Esophagus squamous epithelium (tissue), 5 donors: ENCODE measurements at regions not wholly inside any gene's neighbourhood (a gene's known extent, or its start where the extent isn't known, plus 50 kb on each side); places are given as distances from the start of the nearest gene placed in this dataset.

Experiments
- DNase-seq: peaks from one replicate; lab custom pipeline; 2025; lab: John Stamatoyannopoulos, UW
- H3K27ac ChIP-seq, 4 donors: fragments of 200-600 bp; sonication (generic); one replicate each; pipeline ENCODE4 v1.5.1; 2016 to 2019; ENCODE audit warnings: mild to moderate bottlenecking in 1 of 4
- H3K27me3 ChIP-seq, 4 donors: fragments of 200-600 bp; sonication (generic); 1 replicate in 3 of 4; 2 replicates in 1 of 4; pipeline versions ENCODE4 v1.5.1 to v1.6.0; 2017 to 2021; ENCODE audit warnings: antibody characterized with exemption in 1 of 4
- H3K36me3 ChIP-seq, 3 donors: fragments of 200-600 bp; sonication (generic); one replicate each; pipeline ENCODE4 v1.5.1; 2016 to 2019
- H3K4me1 ChIP-seq, 3 donors: fragments of 200-600 bp; sonication (generic); one replicate each; pipeline ENCODE4 v1.5.1; 2017 to 2019
- H3K4me3 ChIP-seq, 4 donors: fragments of 200-600 bp; sonication (generic); 1 replicate in 3 of 4; 2 replicates in 1 of 4; pipeline ENCODE4 v1.5.1; 2016 to 2019; ENCODE audit warnings: mild to moderate bottlenecking in 2 of 4, moderate library complexity in 1 of 4
- H3K9me3 ChIP-seq, 3 donors: fragments of 200-600 bp; sonication (generic); one replicate each; pipeline ENCODE4 v1.5.1; 2016 to 2019
- CTCF ChIP-seq, 6 experiments: fragments of 450-650 bp in 4 of 6; fragments of 200-600 bp in 2 of 6; sonication (generic) in 2 of 6; IDR thresholded peaks; one replicate each; pipeline ENCODE4 v1.5.1; 2016 to 2019; ENCODE audit warnings: antibody characterized with exemption in 6 of 6, mild to moderate bottlenecking in 4 of 6, moderate library complexity in 4 of 6
- POLR2A ChIP-seq, 4 donors: fragments of 450-650 bp; IDR thresholded peaks; one replicate each; pipeline ENCODE4 v1.6.1; 2017; ENCODE audit warnings: antibody characterized with exemption in 4 of 4, mild to moderate bottlenecking in 4 of 4, moderate library complexity in 3 of 4
- WGBS, 2 donors: methylation state at CpG; one replicate each; pipeline ENCODE4 v1.1.5; 2018; 5-methylcytosine and 5-hydroxymethylcytosine counted together
- intact Hi-C: fragments of 100-400 bp; cut with DNase I; formaldehyde crosslinking; loops from one replicate; pipeline ENCODE4 v1.15.0; 2022
- donor health status: DM: yes; HTN: yes; CAD: no.

DNA sequence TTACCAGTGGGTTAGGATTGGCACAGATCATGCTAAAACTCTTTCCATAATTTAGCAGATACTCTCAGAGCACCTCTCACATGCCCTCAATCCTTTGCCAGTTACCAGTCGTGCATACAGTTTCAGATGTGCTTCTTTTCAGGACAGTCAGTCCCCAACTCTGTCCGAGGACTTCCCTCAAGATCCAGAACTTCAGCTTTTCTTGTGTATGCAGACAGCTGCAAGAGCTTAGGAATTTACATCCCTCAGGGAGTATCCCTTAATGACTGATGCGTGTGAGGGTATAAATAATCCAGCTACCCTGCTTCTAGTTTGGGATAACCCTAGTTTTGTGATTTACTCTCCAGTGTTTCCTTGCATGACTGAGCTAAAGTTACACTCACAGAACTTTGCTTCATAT, 393.0 kb upstream of the PLXNA2 start:
- 58 to 80% methylated on average over 3 of the region's 3 CpGs for WGBS, 2 donors
- H3K27ac ChIP-seq: no peak overlapping the region
- DNase-seq: no peak
- intact Hi-C loops: no loop called here
- no peaks in the 10 kb centered on the region for H3K4me1 ChIP-seq
- H3K36me3 ChIP-seq: no peaks in the 10 kb centered on the region
- TF ChIP-seq CTCF (IDR thresholded peaks at IDR 0.05): no peak
- TF ChIP-seq POLR2A (IDR thresholded peaks at IDR 0.05): no peak
- H3K27me3 ChIP-seq: peaks cover 0 to 54% (median 0%) of the 10 kb centered on the region in 4 donors
- H3K4me3 ChIP-seq: no peak overlapping the region
- no peaks in the 10 kb centered on the region for H3K9me3 ChIP-seq

- intact Hi-C loops: no loop called here
- H3K27ac ChIP-seq: no peak overlapping the region
- no peak for DNase-seq
- H3K27me3 ChIP-seq: peaks cover 0 to 75% (median 0%) of the 10 kb centered on the region in 4 donors
- H3K4me1 ChIP-seq: no peaks in the 10 kb centered on the region
- WGBS, 2 donors: 86 to 89% methylated on average over 2 of the region's 2 CpGs
- no peak overlapping the region for H3K4me3 ChIP-seq
- no peaks in the 10 kb centered on the region for H3K9me3 ChIP-seq
- TF ChIP-seq CTCF (IDR thresholded peaks at IDR 0.05) (no peak), POLR2A (IDR thresholded peaks at IDR 0.05) (no peak)
- H3K36me3 ChIP-seq: no peaks in the 10 kb centered on the region
These were observed 395.2 kb upstream of the PLXNA2 start for GRCh38 chr1:208639382-208639781.

GRCh38 chr1:208640295-208640694, 396.1 kb upstream of the PLXNA2 start:
- WGBS, 2 donors: 72 to 79% methylated on average over 5 of the region's 5 CpGs
- Histone ChIP-seq H3K27ac (no peak overlapping the region), H3K4me3 (no peak overlapping the region), H3K9me3 (no peaks in the 10 kb centered on the region), H3K27me3 (peaks cover 0 to 82% (median 0%) of the 10 kb centered on the region in 4 donors), H3K36me3 (no peaks in the 10 kb centered on the region), H3K4me1 (no peaks in the 10 kb centered on the region)
- no peak for DNase-seq
- TF ChIP-seq POLR2A (IDR thresholded peaks at IDR 0.05) (no peak), CTCF (IDR thresholded peaks at IDR 0.05) (no peak)
- intact Hi-C loops: no loop called here

GRCh38 chr1:208641579-208642280, 397.5 kb upstream of the PLXNA2 start:
- DNase-seq: no peak
- peaks cover 0 to 93% (median 0%) of the 10 kb centered on the region in 4 donors for H3K27me3 ChIP-seq
- no peaks in the 10 kb centered on the region for H3K4me1 ChIP-seq
- intact Hi-C loops: no loop called here
- H3K9me3 ChIP-seq: no peaks in the 10 kb centered on the region
- TF ChIP-seq CTCF (IDR thresholded peaks at IDR 0.05) (no peak), POLR2A (IDR thresholded peaks at IDR 0.05) (no peak)
- H3K27ac ChIP-seq: no peak overlapping the region
- H3K4me3 ChIP-seq: no peak overlapping the region
- H3K36me3 ChIP-seq: no peaks in the 10 kb centered on the region
- 59 to 89% methylated on average over 4 of the region's 4 CpGs for WGBS, 2 donors

GRCh38 chr1:208643005-208643597, 398.9 kb upstream of the PLXNA2 start:
- no peaks in the 10 kb centered on the region for H3K4me1 ChIP-seq
- no peak for TF ChIP-seq CTCF (IDR thresholded peaks at IDR 0.05)
- no peak for TF ChIP-seq POLR2A (IDR thresholded peaks at IDR 0.05)
- peaks cover 0 to 90% (median 0%) of the 10 kb centered on the region in 4 donors for H3K27me3 ChIP-seq
- no peak overlapping the region for H3K4me3 ChIP-seq
- intact Hi-C loops: no loop called here
- no peaks in the 10 kb centered on the region for H3K36me3 ChIP-seq
- no peaks in the 10 kb centered on the region for H3K9me3 ChIP-seq
- DNase-seq: no peak
- no peak overlapping the region for H3K27ac ChIP-seq
- 82 to 90% methylated on average over 5 to 7 of the region's 7 CpGs for WGBS, 2 donors
